ENCODE measurements at regions not wholly inside any gene's neighbourhood (a gene's known extent, or its start where the extent isn't known, plus 50 kb on each side); places are given as distances from the start of the nearest gene placed in this dataset.
"Not testable (repeated sequence)": the region's sequence is repeated elsewhere in the genome, so short reads cannot be mapped to it uniquely, and the experiment has no call there.

DNA sequence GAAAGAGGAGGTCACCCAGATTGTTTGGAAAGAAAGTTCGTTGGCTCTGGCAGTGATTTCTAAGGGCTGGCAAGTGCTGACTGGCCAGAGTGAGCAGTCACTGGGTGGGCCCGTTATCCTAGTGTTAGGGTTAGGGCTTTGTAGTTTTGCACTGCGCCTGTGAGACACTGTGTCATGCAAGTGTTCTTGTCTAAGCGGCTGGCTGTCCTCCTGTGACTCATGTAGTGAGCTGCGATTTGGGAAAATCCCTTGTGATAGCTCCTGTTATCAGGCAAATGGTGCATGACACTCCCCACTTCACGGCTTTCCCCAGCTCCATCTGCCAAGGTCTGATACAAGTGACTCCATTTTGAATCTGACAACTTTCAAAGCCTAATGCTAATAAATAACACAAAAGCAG is 526.0 kb upstream of the ADAMTS16 start:
- Mint-ChIP-seq H3K4me3 (no peak overlapping the region), H3K9me3 (peaks cover 40% of the 10 kb centered on the region), H3K27ac (no peak overlapping the region), H3K4me1 (ENCODE audit: low read depth) (no peaks in the 10 kb centered on the region), H3K36me3 (ENCODE audit: low read depth) (no peaks in the 10 kb centered on the region), H3K27me3 (ENCODE audit: insufficient read depth) (peaks cover 2% of the 10 kb centered on the region; the same call in 1 of the 2 replicates)
- no peak for DNase-seq
- TF ChIP-seq, protein P1, sequence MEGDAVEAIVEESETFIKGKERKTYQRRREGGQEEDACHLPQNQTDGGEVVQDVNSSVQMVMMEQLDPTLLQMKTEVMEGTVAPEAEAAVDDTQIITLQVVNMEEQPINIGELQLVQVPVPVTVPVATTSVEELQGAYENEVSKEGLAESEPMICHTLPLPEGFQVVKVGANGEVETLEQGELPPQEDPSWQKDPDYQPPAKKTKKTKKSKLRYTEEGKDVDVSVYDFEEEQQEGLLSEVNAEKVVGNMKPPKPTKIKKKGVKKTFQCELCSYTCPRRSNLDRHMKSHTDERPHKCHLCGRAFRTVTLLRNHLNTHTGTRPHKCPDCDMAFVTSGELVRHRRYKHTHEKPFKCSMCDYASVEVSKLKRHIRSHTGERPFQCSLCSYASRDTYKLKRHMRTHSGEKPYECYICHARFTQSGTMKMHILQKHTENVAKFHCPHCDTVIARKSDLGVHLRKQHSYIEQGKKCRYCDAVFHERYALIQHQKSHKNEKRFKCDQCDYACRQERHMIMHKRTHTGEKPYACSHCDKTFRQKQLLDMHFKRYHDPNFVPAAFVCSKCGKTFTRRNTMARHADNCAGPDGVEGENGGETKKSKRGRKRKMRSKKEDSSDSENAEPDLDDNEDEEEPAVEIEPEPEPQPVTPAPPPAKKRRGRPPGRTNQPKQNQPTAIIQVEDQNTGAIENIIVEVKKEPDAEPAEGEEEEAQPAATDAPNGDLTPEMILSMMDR (IDR thresholded peaks at IDR 0.05): no peak

DNA sequence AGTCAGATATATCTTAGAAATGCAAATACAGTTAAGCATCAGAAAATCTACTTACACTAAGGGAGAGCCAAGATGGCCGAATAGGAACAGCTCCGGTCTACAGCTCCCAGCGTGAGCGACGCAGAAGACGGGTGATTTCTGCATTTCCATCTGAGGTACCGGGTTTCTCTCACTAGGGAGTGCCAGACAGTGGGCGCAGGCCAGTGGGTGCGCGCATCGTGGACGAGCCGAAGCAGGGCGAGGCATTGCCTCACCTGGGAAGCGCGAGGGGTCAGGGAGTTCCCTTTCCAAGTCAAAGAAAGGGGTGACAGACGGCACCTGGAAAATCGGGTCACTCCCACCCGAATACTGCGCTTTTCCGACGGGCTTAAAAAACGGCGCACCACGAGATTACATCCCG is 524.8 kb upstream of the ADAMTS16 start:
- H3K27ac Mint-ChIP-seq; H3K36me3 Mint-ChIP-seq (ENCODE audit: low read depth); H3K4me1 Mint-ChIP-seq (ENCODE audit: low read depth); H3K4me3 Mint-ChIP-seq; DNase-seq; H3K27me3 Mint-ChIP-seq (ENCODE audit: insufficient read depth): not testable (repeated sequence)
- H3K9me3 Mint-ChIP-seq: peaks cover 34% of the 10 kb centered on the region

DNA sequence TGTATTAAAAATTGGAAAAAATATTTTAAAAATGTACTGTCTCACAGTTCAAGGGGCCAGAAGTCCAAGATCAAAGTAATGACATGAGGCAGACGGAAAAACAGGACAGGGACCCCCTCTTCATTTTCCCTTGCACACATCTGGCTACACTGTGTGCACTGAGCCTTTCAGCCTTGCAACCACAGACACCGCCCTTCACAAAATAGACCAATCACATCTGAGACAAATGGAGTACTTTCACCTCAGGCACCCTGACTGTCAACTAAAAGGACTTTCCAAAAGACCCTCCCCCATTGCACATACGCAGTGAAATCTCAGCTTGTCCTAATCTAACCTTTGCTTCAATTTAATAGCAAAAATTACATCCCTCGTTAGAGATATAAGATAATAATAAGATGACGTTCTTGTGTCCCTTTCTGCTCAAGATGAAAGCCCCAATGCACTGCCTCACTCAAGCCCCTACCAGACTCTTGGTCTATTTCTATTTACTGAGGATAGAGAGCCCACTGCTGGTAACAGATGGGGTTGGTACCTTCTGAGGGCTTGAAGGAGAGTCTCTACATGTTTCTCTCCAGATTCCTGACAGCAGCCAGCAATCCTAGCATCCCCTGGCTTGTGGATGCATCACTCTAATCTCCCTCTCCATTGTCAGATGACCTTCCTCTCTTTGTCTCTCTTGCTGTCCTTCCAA is 514.8 kb upstream of the ADAMTS16 start:
- Mint-ChIP-seq H3K9me3 (peaks cover 27% of the 10 kb centered on the region), H3K4me1 (ENCODE audit: low read depth) (no peaks in the 10 kb centered on the region), H3K27me3 (ENCODE audit: insufficient read depth) (no peaks in the 10 kb centered on the region; the same call in 1 of the 2 replicates), H3K27ac (no peak overlapping the region), H3K4me3 (no peak overlapping the region), H3K36me3 (ENCODE audit: low read depth) (no peaks in the 10 kb centered on the region; the same call in 1 of the 2 replicates)
- TF ChIP-seq, protein P1 (IDR thresholded peaks at IDR 0.05): no peak
- no peak for DNase-seq

DNA sequence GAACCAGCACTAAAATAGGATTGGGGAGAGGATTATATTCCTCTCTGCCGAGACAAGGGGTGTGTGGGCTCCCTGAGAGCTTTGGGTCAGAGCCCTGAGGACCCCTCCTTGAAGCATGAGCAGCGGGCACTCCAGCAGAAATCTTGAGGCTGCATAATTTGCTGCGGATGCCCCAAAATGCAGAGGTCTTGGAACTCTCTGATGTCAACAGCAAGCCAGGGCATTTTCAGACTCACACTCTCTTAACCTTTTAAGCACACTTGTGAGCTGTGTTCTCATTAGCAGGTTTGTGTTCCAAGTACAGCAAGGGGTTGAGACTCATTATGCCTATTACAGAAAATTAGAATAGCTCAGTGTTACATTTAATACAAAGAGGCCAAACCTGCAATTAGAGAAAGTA is 513.0 kb upstream of the ADAMTS16 start:
- H3K4me1 Mint-ChIP-seq (ENCODE audit: low read depth): no peaks in the 10 kb centered on the region
- TF ChIP-seq, protein P1 (IDR thresholded peaks at IDR 0.05): no peak
- no peak overlapping the region for H3K27ac Mint-ChIP-seq
- DNase-seq: no peak
- H3K27me3 Mint-ChIP-seq (ENCODE audit: insufficient read depth): no peaks in the 10 kb centered on the region; the same call in 1 of the 2 replicates
- H3K36me3 Mint-ChIP-seq (ENCODE audit: low read depth): no peaks in the 10 kb centered on the region; the same call in 1 of the 2 replicates
- peaks cover 32% of the 10 kb centered on the region for H3K9me3 Mint-ChIP-seq
- H3K4me3 Mint-ChIP-seq: no peak overlapping the region

DNA sequence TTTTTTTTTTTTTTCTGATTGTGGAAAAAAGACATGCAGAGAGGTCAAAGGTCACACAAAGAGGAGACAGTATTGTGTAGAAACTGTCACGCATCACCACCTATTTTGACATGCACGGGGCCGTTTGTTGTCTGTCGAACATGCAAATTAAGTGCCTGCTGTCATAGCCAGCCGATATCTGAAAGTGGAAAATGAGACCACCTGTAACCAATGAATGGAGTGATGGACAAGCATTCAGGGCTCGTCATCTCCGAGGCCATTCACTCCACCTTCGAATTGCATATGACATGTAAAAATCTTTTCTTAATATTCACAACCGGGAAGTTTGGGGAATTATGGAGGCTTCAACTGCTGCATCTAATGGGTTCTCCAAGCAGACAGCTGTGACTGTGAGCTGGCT is 512.2 kb upstream of the ADAMTS16 start:
- Mint-ChIP-seq H3K4me3 (no peak overlapping the region), H3K4me1 (ENCODE audit: low read depth) (no peaks in the 10 kb centered on the region), H3K36me3 (ENCODE audit: low read depth) (no peaks in the 10 kb centered on the region; the same call in 1 of the 2 replicates), H3K27me3 (ENCODE audit: insufficient read depth) (no peaks in the 10 kb centered on the region; the same call in 1 of the 2 replicates), H3K9me3 (peaks cover 36% of the 10 kb centered on the region), H3K27ac (no peak overlapping the region)
- TF ChIP-seq, protein P1 (IDR thresholded peaks at IDR 0.05): no peak
- DNase-seq: no peak

DNA sequence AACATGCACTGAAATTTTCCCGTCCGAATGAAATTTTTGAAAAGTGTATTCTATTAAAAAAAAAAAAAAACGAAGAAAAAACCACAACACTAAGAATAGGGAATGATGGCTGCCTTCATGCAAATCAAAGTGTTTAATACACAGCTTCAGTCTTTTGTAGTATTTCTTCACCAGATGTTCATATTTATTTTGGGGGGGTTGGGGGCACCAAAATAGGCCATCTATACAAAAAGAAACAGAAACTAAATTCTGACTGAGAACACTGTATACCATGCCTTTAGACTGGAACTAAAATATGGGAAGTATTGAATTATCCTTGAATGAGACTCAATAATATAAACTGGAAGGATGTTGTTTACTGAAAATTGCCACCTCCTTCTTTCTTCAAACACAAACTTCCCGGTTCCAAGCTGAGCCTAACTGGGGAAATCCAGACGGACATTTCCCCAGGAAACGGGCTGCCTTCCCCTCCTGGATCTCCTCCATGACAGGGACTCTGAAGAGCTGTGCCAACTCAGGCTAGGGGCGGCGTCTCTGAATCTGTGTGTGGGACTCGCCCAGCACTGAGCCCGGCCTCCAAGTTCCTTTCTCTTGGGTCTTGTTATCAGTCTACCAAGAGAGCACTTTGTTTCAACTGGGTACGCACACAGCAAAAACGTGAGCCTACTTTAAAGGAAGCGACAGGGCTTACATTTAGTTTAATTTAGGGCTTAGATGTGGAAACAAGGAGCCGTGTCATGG is 511.3 kb upstream of the ADAMTS16 start:
- peaks cover 31% of the 10 kb centered on the region for H3K9me3 Mint-ChIP-seq
- no peak for DNase-seq
- no peaks in the 10 kb centered on the region; the same call in 1 of the 2 replicates for H3K36me3 Mint-ChIP-seq (ENCODE audit: low read depth)
- no peaks in the 10 kb centered on the region for H3K4me1 Mint-ChIP-seq (ENCODE audit: low read depth)
- no peak overlapping the region for H3K27ac Mint-ChIP-seq
- no peaks in the 10 kb centered on the region; the same call in 1 of the 2 replicates for H3K27me3 Mint-ChIP-seq (ENCODE audit: insufficient read depth)
- TF ChIP-seq, protein P1 (IDR thresholded peaks at IDR 0.05): no peak
- no peak overlapping the region for H3K4me3 Mint-ChIP-seq
